ENCODE measurements at regions not wholly inside any gene's neighbourhood (a gene's known extent, or its start where the extent isn't known, plus 50 kb on each side); places are given as distances from the start of the nearest gene placed in this dataset.

DNA sequence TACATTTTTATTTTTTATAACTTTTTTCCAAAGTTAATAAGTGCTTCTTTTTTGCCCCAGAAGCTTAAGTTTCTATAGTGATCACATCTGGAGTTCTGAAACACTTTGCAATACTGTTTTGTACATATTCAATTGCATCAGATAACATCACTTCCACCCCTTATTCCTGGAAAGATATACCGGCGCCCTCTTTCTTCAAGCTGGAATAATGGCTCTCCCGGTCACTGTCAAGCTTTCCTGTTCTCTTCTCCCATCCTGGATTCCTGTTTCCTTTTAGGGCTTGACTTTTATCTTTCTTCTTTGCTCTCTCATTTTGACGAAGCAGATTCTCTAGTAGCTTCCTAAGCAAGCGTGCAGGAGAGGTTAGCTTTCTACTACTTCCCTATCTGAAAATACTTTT, 1866.8 kb downstream of the MRPL39 start:
- TF ChIP-seq, protein P1, sequence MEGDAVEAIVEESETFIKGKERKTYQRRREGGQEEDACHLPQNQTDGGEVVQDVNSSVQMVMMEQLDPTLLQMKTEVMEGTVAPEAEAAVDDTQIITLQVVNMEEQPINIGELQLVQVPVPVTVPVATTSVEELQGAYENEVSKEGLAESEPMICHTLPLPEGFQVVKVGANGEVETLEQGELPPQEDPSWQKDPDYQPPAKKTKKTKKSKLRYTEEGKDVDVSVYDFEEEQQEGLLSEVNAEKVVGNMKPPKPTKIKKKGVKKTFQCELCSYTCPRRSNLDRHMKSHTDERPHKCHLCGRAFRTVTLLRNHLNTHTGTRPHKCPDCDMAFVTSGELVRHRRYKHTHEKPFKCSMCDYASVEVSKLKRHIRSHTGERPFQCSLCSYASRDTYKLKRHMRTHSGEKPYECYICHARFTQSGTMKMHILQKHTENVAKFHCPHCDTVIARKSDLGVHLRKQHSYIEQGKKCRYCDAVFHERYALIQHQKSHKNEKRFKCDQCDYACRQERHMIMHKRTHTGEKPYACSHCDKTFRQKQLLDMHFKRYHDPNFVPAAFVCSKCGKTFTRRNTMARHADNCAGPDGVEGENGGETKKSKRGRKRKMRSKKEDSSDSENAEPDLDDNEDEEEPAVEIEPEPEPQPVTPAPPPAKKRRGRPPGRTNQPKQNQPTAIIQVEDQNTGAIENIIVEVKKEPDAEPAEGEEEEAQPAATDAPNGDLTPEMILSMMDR (IDR thresholded peaks at IDR 0.05): no peak
- no peak for TF ChIP-seq EZH2 (IDR thresholded peaks at IDR 0.05; ENCODE audit: borderline replicate concordance, insufficient read depth, low read depth, low read length, poor library complexity, severe bottlenecking)

Measured in B cell (primary cell).